ENCODE measurements at regions not wholly inside any gene's neighbourhood (a gene's known extent, or its start where the extent isn't known, plus 50 kb on each side); places are given as distances from the start of the nearest gene placed in this dataset.
A peak's percentile ranks its signal among the peaks of the same experiment; 100 is the strongest.

GRCh38 chr10:109275960-109276359, 647.4 kb downstream of the XPNPEP1 start:
- Mint-ChIP-seq H3K27me3 (ENCODE audit: insufficient read depth, low read depth, poor library complexity) (no peaks in the 10 kb centered on the region), H3K36me3 (ENCODE audit: low read depth) (no peaks in the 10 kb centered on the region), H3K4me1 (peaks cover 16% of the 10 kb centered on the region), H3K4me3 (no peak overlapping the region), H3K27ac (no peak overlapping the region), H3K9me3 (no peaks in the 10 kb centered on the region)
- Histone ChIP-seq H3K4me3 (no peak overlapping the region), H2AFZ (no peak overlapping the region), H3K9me2 (ENCODE audit: insufficient read depth) (no peaks in the 10 kb centered on the region), H3K79me2 (replicated peaks; ENCODE audit: insufficient read depth) (no peaks in the 10 kb centered on the region), H3K36me3 (ENCODE audit: insufficient read depth) (no peaks in the 10 kb centered on the region), H3K27me3 (ENCODE audit: insufficient read depth) (no peaks in the 10 kb centered on the region), H4K20me1 (replicated peaks; ENCODE audit: insufficient read depth) (no peaks in the 10 kb centered on the region), H3K27ac (ENCODE audit: low read depth) (no peak overlapping the region), H3K4me1 (ENCODE audit: insufficient read depth) (peaks cover 17% of the 10 kb centered on the region), H3K4me2 (no peak overlapping the region), H3F3A (replicated peaks; ENCODE audit: low read depth) (no peaks in the 10 kb centered on the region)
- ATAC-seq (no peak), DNase-seq (ENCODE audit: low spot score) (no peak)
- TF ChIP-seq STAT1 (IDR thresholded peaks at IDR 0.05; ENCODE audit: unreplicated experiment) (no peak), ZNF331 (CRISPR knock-in tag; IDR thresholded peaks at IDR 0.05; ENCODE audit: low read depth) (no peak), ZNF114 (CRISPR knock-in tag; IDR thresholded peaks at IDR 0.05) (no peak)
- TF ChIP-seq, protein P1, sequence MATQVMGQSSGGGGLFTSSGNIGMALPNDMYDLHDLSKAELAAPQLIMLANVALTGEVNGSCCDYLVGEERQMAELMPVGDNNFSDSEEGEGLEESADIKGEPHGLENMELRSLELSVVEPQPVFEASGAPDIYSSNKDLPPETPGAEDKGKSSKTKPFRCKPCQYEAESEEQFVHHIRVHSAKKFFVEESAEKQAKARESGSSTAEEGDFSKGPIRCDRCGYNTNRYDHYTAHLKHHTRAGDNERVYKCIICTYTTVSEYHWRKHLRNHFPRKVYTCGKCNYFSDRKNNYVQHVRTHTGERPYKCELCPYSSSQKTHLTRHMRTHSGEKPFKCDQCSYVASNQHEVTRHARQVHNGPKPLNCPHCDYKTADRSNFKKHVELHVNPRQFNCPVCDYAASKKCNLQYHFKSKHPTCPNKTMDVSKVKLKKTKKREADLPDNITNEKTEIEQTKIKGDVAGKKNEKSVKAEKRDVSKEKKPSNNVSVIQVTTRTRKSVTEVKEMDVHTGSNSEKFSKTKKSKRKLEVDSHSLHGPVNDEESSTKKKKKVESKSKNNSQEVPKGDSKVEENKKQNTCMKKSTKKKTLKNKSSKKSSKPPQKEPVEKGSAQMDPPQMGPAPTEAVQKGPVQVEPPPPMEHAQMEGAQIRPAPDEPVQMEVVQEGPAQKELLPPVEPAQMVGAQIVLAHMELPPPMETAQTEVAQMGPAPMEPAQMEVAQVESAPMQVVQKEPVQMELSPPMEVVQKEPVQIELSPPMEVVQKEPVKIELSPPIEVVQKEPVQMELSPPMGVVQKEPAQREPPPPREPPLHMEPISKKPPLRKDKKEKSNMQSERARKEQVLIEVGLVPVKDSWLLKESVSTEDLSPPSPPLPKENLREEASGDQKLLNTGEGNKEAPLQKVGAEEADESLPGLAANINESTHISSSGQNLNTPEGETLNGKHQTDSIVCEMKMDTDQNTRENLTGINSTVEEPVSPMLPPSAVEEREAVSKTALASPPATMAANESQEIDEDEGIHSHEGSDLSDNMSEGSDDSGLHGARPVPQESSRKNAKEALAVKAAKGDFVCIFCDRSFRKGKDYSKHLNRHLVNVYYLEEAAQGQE (IDR thresholded peaks at IDR 0.05; ENCODE audit: unreplicated experiment): no peak
- TF ChIP-seq, protein P2, sequence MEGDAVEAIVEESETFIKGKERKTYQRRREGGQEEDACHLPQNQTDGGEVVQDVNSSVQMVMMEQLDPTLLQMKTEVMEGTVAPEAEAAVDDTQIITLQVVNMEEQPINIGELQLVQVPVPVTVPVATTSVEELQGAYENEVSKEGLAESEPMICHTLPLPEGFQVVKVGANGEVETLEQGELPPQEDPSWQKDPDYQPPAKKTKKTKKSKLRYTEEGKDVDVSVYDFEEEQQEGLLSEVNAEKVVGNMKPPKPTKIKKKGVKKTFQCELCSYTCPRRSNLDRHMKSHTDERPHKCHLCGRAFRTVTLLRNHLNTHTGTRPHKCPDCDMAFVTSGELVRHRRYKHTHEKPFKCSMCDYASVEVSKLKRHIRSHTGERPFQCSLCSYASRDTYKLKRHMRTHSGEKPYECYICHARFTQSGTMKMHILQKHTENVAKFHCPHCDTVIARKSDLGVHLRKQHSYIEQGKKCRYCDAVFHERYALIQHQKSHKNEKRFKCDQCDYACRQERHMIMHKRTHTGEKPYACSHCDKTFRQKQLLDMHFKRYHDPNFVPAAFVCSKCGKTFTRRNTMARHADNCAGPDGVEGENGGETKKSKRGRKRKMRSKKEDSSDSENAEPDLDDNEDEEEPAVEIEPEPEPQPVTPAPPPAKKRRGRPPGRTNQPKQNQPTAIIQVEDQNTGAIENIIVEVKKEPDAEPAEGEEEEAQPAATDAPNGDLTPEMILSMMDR (conservative IDR thresholded peaks at IDR 0.05; ENCODE audit: low read depth in 2 of 2): no peak

GRCh38 chr10:109274681-109275080, 648.6 kb downstream of the XPNPEP1 start:
- Histone ChIP-seq H3K27me3 (ENCODE audit: insufficient read depth) (no peaks in the 10 kb centered on the region), H3K36me3 (ENCODE audit: insufficient read depth) (no peaks in the 10 kb centered on the region), H4K20me1 (replicated peaks; ENCODE audit: insufficient read depth) (no peaks in the 10 kb centered on the region), H3K4me1 (ENCODE audit: insufficient read depth) (peaks cover 17% of the 10 kb centered on the region), H2AFZ (no peak overlapping the region), H3K79me2 (replicated peaks; ENCODE audit: insufficient read depth) (no peaks in the 10 kb centered on the region), H3K27ac (ENCODE audit: low read depth) (no peak overlapping the region), H3K4me3 (no peak overlapping the region), H3F3A (replicated peaks; ENCODE audit: low read depth) (no peaks in the 10 kb centered on the region), H3K9me2 (ENCODE audit: insufficient read depth) (no peaks in the 10 kb centered on the region), H3K4me2 (peak overlapping the region; percentile 8; the same call in 1 of the 2 replicates)
- H3K27ac Mint-ChIP-seq: no peak overlapping the region
- H3K27me3 Mint-ChIP-seq (ENCODE audit: insufficient read depth, low read depth, poor library complexity): no peaks in the 10 kb centered on the region
- H3K4me1 Mint-ChIP-seq: peaks cover 16% of the 10 kb centered on the region
- no peak for TF ChIP-seq STAT1 (IDR thresholded peaks at IDR 0.05; ENCODE audit: unreplicated experiment)
- TF ChIP-seq ZNF331 (CRISPR knock-in tag; IDR thresholded peaks at IDR 0.05; ENCODE audit: low read depth): no peak
- no peak for TF ChIP-seq NANOG (IDR thresholded peaks at IDR 0.05; ENCODE audit: borderline replicate concordance)
- peak overlapping the region; percentile 8; the same call in 1 of the 3 replicates for H3K4me3 Mint-ChIP-seq
- DNase-seq (ENCODE audit: low spot score): peak; percentile 55
- no peaks in the 10 kb centered on the region for H3K36me3 Mint-ChIP-seq (ENCODE audit: low read depth)
- no peaks in the 10 kb centered on the region for H3K9me3 Mint-ChIP-seq
- peak; percentile 70 for ATAC-seq

Measured in GM23338 (cell line).